K562 (cell line): ENCODE measurements at regions not wholly inside any gene's neighbourhood (a gene's known extent, or its start where the extent isn't known, plus 50 kb on each side); places are given as distances from the start of the nearest gene placed in this dataset.

ENCODE experiments used
- CREBBP ChIP-seq: IDR thresholded peaks from one replicate; pipeline ENCODE4 v1.6.1; 2012; ENCODE audit warnings: low read depth, mild to moderate bottlenecking, control low read depth, inconsistent platforms, low read length
- RBM17 ChIP-seq: fragments of 200-400 bp; formaldehyde crosslinking; IDR thresholded peaks from 2 replicates; pipeline ENCODE4 v1.6.1; 2017; ENCODE audit warnings: low read depth, mild to moderate bottlenecking, low read length, borderline replicate concordance
- ZNF277 ChIP-seq: fragments of 250-450 bp; sonication (Bioruptor Pico); IDR thresholded peaks from 2 replicates; pipeline ENCODE4 v1.8.0; 2022; ENCODE audit warnings: inconsistent platforms, mild to moderate bottlenecking, moderate library complexity, borderline replicate concordance

GRCh38 chr12:31206038-31206670, 119.8 kb downstream of the SINHCAF start:
- TF ChIP-seq ZNF277 (CRISPR knock-in tag), result no peak
- no peak for TF ChIP-seq RBM17
- no peak for TF ChIP-seq CREBBP
